RCC 7860 (cell line): ENCODE measurements at regions not wholly inside any gene's neighbourhood (a gene's known extent, or its start where the extent isn't known, plus 50 kb on each side); places are given as distances from the start of the nearest gene placed in this dataset.
"Not testable (repeated sequence)": the region's sequence is repeated elsewhere in the genome, so short reads cannot be mapped to it uniquely, and the experiment has no call there.

Experiments used
- DNase-seq: peaks from one replicate; pipeline ENCODE4 v3.0.0-alpha.2; 2015; ENCODE audit warnings: low spot score
- FAIRE-seq: peaks from 2 replicates; lab custom pipeline; 2012; peaks lifted over from hg19 to GRCh38; lab: Jason Lieb, UNC

GRCh38 chr6:134537765-134538164 lies 219.9 kb upstream of the SGK1 start:
- not testable (repeated sequence) for FAIRE-seq, DNase-seq

GRCh38 chr6:134537146-134537555 lies 219.2 kb upstream of the SGK1 start:
- DNase-seq (peak; percentile 99), FAIRE-seq (peak; percentile 97)

DNA sequence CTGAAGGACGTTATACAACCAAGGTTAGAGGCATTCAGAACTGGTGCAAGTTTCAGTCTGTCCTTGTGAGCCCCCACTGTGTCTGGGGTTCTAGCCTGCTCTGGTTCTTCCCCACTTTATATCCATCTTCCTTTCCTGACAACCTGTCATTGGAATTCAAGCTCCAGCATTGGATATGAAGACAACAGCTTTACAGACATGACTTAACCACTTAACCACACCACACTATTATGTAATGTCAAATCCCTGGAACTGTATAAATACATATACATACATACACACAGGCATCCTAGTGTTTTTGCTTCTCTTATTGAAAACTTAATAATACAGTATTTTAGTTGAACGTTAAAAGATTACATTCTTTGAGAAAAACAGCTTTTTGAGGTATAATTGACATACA lies 217.9 kb upstream of the SGK1 start:
- FAIRE-seq: peak; percentile 22
- DNase-seq: peak; percentile 40

- DNase-seq (peak; percentile 71), FAIRE-seq (no peak)
Measured at GRCh38 chr6:134534708-134535149, 216.8 kb upstream of the SGK1 start.

- FAIRE-seq (no peak), DNase-seq (no peak)
Measured at GRCh38 chr6:134533991-134534390, 216.1 kb upstream of the SGK1 start.

GRCh38 chr6:134532694-134533624 lies 215.0 kb upstream of the SGK1 start:
- no peak for DNase-seq
- no peak for FAIRE-seq

GRCh38 chr6:134531611-134532010 lies 213.7 kb upstream of the SGK1 start:
- FAIRE-seq: no peak

GRCh38 chr6:134531188-134531551 lies 213.3 kb upstream of the SGK1 start:
- no peak for DNase-seq
- no peak for FAIRE-seq

More at GRCh38 chr6:134531611-134532010, 213.7 kb upstream of the SGK1 start:
- DNase-seq: no peak

DNA sequence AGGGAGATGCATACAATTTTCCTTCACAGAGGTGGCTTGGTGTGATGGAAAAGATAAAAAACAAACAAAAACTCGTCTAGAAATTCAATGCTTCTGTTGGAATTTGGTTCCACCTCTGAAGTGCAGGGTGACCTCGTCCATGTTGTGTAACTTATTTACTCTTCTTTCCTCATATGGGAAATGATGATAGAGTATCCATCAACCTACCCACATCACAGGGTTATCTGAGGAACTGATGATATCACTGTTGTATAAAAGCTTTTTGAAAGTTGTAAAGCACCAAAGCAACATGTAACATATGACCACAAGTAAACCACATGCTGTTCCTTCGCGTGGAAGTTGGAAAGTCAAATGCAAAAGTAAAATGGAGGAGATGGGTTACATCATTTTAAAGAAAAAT lies 212.0 kb upstream of the SGK1 start:
- FAIRE-seq: no peak
- no peak for DNase-seq

DNA sequence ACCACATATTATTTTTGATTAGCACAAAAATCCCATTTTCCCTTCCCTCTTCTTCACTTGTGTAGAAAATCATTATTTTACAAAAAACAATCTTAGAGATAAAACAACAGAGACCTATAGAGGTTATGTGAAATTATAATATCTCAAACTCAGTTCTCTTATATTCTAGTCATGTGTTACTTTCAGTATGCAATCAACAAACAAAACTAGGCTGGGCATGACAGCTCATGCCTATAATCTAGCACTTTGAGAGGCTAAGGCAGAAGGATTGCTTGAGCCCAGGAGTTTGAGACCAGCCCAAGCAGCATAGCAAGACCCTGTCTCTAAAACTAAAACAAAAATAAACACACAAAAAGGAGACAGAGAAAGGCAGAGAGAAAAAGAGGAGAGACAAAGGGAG lies 211.4 kb upstream of the SGK1 start:
- FAIRE-seq: no peak

GRCh38 chr6:134527108-134527787 lies 209.3 kb upstream of the SGK1 start:
- FAIRE-seq (no peak), DNase-seq (no peak)

More for the DNA sequence above, 211.4 kb upstream of the SGK1 start:
- no peak for DNase-seq

DNA sequence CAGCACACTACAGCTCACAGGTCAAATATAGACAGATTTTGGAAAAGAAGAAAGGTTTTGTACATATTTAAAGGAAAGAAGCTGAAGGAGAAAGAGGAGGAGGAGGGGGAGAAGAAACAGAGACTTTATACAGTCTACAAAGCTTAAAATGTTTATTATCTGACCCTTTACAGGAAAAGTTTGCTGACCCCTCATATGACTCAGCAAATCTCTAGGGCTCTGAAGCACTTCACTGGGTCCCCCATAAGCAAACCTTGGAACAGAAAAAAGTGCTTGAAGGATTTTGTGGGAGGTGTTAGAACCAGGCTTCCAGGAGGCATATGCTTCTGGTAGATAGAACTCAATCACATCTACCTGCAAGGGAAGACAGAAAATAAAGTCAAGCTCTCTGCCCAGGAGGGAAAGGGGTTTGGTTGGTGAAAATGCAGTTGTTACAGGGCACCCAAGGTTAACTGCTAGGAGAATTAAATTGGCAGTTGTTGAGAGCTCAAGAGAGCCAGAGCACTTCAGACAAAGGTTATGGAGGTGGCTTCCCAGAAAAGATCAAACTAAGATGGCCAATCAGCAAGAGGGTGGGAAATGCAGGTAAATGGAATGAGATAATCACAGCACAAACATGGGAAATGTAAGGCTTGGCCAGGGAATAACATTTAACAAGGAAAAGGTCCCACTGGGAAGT lies 207.4 kb upstream of the SGK1 start:
- DNase-seq: no peak
- no peak for FAIRE-seq

DNA sequence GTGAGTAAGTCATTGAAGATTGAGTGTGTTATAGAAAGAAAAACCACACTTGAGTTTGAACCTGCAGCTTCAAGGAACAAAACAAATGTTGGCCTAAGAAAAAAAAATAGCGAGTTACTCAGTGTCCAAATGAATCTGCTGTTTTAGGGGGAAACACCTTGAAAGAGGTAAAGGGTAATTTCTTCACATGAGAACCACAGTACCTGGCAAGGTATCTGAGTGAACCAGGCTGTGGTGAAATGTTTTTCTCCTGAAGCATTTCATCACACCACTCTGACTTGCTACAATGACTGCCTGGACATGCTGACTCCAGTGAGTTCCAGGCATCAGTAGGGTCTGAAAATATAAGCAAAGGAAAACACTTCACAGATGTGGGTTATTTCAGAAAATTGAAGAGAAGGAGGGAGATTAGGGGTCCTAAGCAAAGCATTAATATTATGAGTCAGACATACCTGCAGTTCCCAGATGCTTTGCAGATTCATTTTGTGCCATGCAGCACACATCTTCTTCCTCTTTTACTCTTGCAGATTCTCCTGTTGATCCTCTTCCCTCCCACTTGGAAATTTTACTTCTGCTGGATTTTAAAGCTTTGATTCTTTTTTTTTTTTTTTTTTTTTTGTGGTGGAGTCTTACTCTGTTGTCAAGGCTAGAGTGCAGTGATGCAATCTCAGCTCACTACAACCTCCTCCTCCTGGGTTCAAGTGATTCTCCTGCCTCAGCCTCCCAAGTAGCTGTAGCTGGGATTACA lies 206.2 kb upstream of the SGK1 start:
- no peak for FAIRE-seq

DNA sequence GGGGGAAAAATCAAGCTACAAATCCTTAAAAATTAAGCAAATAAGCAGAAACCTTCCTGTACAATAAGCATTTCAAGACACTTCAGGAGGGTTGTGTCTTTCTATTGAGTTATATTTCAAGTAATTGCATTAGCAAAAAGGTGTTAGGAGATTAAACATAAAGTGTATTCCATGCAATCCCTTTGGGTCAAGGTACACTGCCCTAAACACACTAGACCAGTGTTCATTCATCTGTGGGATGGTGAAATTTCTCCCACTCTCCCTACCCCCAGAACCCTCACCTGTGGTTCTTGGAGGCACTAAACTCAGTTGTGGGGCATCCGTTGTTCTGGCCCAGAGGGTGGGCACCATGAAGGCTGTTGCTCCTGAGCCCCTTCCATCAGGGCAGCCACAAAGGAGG lies 205.1 kb upstream of the SGK1 start:
- FAIRE-seq: no peak
- no peak for DNase-seq

More for the DNA sequence above, 206.2 kb upstream of the SGK1 start:
- no peak for DNase-seq

DNA sequence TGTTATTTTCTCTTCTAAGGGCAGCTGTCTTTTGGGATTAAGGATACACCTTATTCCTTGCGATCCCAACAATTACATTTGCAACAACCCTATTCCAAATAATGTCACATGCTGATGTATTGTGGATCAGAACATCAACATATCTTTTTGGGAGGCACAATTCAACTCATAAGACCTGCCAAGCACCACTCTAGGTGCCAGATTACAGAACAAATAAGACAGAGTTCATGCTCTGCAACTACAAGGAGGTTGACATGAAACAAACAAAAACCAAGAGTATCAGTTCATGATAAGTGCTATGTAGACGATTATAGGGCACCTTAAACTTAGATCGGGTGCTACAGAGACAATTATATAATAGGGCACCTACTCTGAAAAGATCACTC lies 203.2 kb upstream of the SGK1 start:
- FAIRE-seq: no peak

GRCh38 chr6:134520181-134521115 lies 202.5 kb upstream of the SGK1 start:
- FAIRE-seq: no peak
- DNase-seq: no peak

More for the DNA sequence above, 203.2 kb upstream of the SGK1 start:
- no peak for DNase-seq

DNA sequence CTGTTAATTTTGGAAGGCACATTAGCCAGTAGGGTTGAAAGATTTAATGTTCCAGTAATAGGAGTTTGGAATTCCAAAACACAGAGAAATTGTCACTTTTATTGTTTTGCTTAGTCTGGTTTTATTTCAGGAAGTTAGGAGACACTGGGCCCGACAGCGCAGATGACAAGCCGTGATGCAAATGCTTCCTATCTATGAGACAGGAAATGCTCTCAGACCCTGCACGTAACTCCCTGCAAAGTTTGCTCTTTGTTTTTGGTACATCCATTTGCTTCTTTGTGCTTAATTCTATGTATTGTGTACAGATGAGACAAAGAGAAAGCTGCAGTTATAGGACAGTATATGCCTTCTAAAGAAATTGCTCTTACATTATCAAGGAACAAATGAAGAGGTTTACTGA lies 201.6 kb upstream of the SGK1 start:
- DNase-seq: no peak
- FAIRE-seq: no peak

DNA sequence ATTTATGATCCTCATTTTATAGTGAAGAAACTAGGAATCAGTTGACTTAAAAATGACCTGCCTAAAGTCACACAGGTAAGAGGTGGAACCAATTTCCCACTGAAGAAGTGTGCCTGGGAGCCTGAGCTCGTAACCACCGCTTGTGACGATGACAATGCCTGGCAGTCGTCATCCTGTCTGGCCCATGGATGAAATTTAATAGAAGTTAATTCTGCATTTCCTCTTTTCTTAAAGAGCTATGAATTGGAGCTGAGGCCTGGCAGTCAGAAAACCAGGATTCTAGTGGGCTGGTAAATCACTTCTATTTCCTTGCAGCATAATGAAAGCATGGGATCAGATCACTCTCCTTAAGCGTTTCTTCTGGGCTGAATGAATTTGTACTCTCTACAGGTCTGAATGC lies 200.0 kb upstream of the SGK1 start:
- no peak for FAIRE-seq

DNA sequence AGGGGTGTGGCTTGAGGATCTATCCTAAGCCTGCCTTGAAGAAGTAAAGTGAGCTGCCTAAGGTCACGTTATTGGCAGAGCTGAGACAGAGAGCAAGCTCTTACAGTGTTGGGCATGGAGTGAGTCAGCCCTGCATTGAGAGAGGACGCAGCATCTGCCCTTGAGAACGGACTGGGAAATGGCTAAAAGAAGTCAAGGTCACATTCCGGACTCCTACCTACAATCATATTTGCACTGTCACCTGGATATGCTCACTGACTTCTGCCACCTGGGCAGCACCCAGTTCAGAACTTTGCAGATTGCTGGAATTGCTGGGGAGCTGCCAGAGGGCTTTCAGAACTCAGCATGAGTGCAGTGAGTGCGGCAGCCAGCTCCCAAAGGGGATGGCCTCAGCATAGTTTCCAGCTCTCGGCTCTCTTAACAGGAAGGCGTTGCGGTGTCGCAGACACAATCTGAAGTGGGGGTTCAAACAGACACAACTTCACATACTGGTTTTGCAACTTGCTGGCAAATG lies 199.3 kb upstream of the SGK1 start:
- FAIRE-seq (no peak), DNase-seq (no peak)

More for the DNA sequence above, 200.0 kb upstream of the SGK1 start:
- DNase-seq: no peak
